HuH-7 (cell line): ENCODE measurements at regions not wholly inside any gene's neighbourhood (a gene's known extent, or its start where the extent isn't known, plus 50 kb on each side); places are given as distances from the start of the nearest gene placed in this dataset.

Experiments
- DNase-seq: peaks from one replicate; pipeline ENCODE4 v3.0.0; 2011; ENCODE audit warnings: low spot score

DNA sequence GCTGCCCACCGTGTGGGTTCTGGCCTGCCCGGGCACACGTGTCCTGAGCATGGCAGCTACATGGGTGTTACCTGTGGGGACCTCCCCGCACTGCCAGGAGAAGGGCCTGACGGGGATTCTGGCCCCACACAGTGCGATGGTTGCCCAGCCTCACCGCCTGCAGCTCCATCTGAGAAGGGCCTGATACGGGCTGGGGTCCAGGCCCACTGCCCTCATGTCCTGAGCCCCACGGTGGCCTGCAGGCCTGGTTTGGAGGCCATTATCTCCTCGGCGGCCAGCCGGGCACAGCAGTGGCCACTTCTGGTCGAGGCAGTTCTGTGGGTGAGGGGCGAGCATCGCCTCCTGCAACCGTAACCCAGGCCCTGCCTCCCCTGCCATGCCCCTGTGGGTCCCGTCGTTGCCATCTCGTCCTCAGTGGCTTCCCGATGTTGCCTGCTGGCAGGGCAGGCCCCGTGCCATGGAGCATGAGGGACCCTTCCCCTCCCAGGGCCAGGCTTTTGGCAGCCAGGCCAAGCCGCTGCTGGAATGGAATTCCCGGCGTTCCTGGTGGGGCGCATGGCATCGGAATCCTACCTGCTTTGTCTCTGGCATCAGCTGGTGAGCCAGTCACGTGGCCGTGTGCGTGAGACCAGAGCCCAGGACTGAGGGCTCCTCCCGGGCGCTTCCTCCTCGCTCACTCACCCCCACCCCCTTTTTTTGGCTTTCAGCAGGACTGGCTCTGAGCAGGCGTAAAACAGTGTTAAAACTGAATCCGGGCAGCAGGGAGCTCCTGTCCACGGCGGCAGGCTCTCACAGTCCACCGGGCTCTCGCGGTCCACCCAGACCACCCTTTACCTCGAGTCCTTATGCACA, 71.9 kb upstream of the PPARA start:
- no peak for DNase-seq

DNA sequence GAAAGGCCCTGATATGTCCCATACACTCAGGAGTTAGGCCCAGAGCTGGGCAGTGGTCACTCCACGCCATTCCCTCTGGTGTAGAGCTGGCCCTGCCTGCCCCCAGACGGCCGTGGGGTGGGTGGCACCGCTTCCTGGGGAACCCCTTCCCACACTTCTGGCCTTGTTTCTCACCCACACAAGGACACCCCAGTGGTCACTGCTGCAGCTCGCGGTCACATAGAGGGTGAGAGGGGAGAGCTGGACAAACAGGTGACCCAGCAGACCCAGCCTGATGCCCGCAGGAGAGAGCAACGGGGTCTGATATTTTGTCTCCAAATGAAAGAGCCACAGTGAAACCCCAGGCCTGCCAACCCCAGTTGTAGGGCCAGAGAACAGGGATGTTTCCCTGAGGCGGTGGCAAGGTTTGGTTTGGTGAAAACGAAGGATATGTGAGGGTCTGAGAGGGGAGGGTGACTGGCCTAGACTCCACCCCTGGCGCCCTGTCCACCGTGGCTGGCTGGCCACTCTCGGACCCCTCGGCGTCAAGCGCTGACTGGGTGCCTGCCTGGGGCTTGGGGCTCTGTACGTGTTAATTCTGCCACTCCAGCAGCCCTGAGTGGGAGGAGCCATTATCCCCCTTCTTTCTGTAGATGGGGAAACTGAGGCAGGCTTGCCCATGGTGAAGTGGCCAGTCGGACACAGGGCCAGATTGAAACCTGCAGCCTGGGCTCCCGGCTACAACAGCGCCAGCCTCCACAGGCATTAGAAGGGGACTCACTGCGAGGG, 71.0 kb upstream of the PPARA start:
- DNase-seq: no peak

DNA sequence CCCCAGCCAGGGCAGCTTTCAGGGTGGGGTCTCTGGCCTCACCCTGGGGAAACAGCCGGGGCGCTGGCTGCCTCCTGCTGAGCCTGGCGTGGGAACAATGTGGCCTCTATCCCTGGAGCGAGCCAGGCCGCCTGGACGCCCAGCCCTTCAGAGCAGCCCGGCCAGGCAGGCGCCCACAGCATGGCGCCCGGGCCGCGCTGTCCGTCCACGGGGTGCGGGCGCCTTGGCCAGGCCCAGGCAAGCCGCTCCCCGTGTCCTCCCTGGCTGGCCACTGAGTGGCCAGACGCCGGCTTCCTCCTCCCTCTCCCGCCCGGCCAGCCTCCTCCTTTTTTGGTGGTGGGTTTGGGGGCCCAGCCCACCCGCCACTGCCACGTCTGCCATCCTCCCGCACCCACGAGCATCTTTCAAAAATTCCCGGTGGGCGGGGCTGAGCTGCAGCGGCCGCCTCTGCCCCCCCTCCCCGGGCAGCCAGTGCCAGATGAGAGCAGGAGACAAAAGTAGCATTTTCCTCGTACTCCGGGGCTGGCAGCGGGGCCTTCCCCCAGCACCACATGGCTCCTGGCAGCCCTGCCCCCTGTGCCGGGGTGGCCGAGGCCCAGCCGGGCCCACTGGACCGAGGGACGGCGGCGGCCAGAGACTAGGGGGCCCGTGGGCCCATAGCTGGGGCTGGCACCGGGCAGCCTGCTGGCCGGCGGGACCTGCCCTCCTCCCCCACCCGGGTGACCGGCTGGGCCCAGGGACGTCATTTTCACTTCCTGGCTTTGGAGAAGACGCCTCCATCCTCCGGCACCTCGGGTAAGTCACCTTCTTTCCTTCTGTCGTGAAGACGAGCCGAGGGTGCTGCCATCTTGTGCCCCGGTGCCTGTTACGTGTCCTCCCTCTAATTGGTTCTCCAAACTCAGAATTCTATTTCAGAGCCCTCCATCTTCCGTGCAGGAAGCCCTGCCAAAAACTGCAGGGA, 70.2 kb upstream of the PPARA start:
- no peak for DNase-seq

DNA sequence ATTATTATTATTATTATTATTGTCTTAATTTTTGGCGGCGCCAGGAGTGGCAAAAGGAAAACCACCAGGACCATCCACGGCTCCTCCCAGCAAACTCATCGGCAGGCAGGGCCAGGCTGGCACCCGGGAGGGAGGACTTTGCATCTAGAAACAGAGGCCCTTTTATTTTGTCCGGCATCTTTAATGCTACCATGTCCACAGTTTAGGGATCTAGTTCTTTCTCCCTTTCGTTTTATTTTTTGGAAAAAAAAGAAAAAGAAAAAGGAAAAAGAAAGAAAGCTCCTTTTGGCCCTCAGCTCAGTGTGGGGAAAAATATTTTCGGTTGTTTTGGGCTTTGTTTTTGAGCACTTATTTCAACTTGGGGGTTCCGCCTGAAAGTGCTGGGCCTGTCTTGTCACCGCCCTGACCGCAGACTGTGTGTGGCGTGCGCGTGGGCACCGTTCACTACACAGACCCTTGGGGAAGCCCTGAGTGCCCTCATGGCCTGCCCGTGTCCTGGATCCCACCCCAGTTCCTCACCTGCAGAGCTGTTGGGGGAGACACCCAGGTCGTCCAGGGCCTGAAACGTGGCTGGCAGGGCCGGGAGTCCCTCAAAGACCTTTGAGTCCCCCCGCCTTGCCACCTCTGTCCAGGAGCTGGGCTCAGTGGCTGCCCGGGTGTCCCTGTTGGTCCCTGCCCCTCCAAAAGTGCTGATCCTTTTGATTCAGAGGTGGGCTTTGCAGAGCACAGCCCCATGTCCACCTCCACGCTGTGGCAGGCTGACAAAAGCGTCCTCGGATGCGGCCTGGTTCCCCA, 69.1 kb upstream of the PPARA start:
- no peak for DNase-seq

DNA sequence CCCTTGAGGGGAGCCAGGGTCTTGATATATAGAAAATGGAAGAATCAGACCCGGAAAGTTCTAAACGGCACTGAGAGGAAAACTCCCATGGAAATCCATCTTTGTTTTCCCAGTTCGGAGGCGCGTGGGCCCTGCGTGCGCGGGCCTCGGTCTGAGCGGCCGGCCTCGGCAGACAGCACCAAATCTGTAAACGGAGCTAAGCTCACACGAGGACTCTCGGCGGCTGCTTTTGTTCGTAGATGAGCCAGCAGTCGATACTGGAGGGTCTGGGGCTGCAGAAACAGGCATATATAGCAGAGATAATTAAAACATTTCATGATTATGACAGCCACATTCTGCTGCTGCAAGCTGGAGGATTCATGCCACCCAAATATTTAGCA, 68.5 kb upstream of the PPARA start:
- DNase-seq: no peak

DNA sequence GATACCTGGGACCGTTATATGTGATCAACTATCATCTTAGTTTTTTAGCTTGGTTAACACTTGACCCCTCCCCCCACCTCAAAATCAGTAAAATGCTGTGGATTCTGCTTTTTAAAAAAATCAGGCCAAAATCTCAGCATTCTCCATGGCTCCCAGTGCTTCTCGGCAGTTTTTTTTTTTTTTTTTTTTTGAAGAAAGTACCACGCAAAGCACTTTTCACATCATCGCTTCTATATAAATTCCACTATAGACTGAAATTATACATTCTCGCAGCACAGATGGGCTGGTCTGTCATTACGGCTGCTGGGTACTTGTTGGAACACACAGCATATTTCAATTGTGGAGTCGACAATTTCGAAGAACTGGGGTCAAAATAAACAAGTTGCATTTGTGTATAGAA, 67.7 kb upstream of the PPARA start:
- no peak for DNase-seq

DNA sequence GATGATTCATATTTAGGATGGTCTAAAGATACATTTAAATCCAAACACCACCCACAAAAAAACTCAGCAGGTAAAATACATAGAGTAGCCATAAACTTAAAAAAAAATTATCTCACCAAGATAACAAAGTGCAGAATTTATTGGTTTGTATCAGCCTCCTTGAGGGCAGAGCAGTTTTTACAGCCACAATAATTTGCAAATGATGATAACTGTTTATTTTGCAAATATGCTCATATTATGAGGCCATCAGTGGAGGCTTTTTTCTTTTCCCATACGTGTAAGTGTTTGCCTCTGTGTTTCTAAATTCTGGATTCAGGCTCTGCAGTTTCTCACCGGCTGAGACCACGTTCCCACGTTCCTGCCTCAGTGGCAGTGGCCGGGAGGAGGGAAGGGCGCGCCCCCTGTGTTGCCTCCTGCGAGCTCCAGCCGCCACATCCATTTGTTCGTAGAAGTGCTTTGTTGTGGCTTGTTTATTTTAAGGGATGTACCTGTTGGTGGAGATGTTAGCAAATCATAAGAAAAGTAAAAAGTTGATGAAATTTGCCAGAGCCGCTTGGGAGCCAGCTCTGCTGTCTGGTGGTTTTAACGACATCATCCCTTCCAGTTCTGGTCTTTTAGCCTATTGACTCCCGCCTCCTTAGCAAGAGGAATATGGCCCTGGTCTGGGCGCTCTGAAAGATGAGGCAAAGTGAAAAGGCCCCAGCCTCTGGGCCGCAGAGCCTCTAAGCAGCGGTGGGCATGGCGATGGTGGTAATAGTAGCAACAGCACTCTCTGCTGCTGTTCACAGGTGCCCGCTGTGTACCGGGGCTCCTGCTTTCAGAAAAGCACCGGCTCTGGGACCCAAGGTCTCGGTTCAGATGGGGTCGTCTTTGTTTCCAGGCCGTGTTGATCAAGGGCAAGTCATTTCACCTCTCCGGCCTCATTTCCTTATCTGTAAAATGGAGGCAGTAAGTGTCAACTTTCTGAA, 66.7 kb upstream of the PPARA start:
- no peak for DNase-seq

DNA sequence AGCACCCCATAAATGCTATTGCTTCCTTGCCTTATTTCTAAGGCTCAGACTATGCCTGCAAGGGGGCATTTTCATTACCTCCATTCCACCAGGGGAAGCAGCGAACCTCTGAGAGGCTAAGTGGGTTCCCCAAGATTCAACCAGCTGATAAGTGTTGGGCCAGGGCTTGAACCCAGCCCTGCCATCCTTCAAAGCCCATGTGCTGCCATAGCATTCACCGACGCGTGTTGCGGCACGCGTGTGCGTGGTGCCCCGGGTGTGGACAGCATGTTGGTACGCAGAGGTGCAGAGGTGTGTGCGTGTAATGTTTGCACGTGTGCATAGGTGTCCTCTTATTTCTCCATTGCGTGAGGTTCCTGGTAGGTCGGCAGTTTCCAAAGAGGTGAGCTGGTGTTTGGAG, 66.0 kb upstream of the PPARA start:
- no peak for DNase-seq

DNA sequence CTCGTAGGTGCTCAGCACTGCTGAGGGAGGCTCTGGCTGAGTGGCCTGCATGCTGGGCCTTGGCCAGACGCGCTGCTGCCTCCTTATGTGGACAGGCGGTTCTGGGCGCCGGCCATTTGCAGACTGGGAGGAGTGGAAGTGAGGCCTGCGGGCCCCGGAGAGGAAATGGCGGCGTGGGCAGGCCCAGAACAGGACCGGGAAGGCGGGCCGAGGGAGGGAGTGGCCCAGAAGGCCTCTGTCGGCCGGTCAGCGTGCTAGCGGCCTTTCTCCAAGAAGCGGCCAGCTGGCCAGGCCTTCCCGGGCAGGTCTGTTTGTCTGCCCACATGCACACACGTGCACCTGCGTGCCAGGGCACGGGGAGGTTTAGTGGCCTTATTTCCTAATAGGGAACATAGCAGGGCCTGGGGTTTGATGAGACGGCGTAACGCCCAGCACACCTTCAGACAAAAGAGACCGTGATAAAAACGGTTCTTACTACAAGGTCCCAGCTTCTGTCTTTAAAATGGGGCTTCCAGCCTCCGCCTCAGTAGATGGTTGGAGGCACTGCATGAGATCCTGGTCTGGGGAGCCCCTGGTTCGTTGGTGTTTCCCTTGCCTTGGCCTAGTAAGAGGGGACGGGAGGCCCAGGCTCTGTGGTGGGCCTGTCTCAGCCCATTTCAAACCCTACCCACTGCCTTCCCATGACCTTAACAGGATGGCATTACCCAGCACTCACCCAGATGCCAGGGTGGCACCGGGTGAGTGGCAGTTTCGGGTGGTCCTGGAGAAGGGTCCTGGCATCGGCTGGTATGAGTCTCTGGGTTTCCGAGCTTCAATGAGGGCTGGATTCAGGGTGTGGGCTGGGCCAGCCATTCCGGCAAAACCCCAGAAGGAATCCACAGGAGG, 65.1 kb upstream of the PPARA start:
- DNase-seq: no peak

DNA sequence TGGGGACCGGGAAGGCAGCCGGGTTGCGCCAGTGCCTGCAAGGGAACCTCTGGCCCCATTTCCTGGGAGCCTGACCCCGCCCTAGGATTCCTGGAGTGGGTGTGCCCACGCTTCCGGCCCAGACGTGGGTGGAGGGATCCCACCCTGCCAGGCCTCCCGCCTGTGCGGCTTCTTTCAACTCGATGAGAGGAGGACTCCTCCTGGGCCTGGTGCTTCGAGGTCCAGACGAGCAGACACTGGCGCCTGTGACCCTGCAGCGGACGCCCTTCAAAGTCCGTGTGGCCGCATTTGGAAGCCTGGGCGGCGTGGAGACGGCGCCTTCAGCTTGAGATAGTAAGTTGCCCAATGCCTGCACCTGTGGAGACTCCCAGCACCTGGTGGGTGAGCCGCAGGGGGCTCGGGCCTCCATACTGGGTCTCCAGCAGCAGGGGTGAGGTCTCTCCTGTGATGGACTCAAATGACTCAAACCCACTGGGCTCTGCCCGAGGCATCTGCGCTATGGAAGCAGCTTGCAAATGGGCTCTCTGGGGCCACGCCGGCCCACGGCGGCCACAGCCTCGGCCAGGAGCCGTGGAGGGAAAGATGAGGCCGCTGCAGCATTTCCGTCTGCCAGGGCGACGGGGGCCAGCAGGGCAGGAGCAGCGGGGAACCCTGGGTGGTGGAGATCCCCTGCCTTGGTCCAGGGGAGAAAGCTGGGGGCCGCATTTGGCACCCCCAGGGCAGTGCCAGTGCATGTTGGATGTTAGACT, 64.3 kb upstream of the PPARA start:
- no peak for DNase-seq

DNA sequence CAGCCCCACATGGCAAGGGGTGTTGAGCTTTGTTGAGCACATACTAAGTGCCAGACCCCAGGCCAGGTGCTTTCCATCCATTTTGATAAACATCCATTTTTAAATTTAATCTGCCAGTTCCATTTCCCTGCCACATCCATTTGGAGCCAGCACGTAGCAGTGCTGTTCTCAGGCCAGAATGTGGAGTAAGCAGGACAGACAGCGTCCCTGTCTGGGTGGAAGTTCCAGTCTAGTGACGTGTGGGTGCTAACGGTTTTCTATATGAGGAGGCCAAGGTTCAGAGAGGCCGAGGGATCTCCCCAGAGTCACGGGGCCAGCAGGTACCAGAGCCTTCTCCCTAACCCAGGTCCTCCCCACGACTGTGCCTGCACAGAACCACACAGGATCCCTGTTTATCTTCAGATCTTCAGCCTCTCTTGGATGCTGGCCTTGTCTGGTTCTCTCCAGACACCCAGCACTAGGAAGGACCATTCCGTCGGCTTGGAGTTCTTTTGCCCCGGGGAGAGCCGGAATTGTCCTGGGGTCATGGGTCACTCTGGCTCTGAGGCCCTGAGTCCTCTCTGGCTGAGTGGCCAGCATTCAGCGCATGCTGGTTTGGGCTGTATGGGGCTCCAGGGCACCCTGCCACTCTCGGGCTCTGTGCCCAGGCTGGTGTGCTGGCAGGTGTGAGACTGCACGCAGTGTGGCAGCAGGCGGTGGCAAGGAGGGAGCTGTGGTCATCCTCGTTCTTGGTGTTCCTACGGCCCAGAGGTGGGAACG, 63.6 kb upstream of the PPARA start:
- DNase-seq: no peak

DNA sequence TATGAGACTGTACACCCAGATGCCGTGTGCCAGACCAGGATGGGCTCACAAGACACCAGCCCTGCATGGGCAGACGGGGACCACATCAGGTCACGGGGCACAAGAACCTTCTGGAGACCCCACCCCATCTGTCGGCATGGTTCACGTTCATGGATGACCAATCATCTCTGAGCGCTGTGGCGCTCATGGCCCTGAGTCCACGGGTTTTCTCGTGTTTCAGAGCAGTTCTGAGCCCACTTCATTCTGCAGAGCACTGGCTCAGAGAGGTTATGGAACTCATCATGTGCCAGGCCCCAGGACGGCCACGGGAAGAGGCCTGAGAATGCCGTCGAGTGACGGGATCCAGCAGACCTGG, 63.0 kb upstream of the PPARA start:
- no peak for DNase-seq

DNA sequence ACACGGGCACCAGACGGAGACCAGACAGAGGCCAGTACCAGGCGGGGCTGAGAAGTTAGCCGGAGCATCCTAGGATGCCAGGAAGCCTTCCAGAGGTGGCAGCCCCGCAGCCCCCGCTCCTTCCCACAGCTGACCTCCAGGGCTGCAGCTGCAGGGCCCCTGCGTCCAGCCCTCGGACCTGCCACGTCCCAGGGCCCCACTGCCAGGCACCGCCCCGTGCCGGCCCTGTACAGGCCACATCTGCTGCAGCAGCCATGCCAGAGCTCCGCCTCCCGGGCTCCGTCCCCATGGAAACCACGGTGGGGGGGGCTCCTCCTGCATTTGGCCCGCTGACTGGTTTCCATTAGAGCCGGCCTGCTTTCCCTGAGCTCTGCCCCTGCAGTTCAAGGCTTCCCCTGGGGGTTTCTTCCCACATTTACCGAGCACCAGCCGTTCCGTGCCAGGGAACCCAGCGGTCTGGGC, 62.5 kb upstream of the PPARA start:
- no peak for DNase-seq

DNA sequence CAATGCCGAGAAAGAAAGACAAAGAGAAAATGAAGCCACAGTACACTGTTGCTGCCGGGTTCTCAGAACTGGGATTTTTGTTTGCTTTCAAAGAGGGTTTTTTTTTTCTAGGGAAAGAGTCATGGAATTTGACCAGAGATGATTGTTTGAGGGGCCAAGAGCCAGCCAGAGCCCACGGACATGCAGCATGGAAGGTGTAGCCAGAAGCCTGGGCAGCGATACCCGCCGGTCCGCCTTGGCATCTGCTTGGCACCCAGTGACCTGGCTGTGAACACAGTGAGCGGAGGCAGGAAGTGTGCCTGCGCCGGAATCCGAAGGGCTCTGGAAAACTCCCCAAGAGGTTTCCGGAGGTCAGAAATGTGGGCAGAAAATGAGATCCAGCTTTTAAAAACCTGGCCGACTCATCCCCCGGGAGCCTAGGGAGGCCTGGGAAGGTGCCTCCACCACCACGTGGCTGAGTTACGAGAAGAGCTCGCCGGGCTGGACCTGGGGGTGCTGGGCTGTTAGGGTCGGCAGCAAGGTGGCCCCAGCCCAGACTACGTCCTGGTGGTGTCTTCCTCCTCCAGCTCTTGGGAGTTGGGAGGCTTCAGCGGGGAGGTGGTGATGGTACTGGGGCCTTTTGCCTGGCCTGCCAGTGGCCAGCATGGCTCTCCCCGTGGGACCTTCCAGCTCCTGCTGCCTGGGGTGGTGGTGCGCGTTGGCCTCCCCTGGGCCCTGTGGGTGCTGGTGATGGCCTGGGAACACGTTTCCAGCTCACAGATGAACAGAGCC, 61.6 kb upstream of the PPARA start:
- DNase-seq: no peak

DNA sequence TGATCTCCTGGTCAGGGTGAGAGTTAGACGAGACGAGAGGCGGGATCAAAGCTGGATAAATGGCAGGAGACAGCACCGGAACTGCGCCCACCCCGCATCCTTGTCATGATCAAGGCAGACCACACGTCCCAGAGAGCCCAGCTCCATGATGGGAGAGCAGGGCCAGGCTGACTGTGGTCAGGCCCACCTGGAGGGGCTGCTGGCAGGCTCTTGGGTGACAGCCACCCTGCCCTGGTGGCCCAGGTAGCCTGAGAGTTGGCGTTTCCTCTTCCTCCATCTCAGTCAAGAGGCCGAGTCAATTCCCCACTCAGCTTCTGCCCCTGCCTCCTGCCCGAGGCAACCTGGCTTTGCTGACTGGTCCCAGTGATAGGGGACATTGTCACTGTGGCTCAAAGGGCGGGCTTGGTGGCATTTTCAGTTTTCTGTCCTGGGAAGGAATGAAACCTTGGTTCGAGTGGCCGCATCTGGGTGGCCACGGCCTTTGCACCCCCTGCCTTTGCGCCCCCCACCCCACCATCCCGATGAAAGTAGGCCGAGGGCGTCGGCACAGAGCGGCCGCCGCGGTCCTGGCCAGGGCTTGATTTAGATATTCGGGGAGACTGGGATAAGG, 60.8 kb upstream of the PPARA start:
- DNase-seq: no peak

DNA sequence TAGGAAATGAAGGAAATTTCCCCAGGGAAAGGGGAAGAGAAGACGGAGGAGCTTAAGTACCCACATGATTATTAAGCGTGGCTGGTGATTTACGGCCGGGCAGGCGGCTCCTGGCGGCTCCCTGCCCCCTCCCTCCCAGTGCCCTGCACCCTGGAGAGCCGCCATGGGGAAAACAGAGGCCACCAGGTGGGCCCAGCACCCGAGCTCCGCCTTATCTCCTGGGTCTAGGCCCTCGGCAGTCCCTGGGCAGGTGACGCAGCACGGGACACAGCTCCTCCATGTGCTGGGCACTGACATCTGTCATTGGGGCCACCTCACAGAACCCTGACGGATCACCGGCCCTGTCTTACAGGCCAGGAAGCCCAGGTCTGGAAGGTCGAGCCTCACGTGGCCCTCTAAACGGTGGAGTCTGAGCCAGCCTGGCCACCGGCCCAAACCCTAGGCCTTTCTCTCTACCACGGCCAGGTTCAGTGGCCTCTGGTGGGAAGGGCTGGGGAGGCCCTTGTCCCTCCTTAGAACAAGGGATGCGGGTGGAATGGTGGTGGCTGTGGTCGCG, 60.2 kb upstream of the PPARA start:
- DNase-seq: no peak
